T47D (cell line): ENCODE measurements at regions not wholly inside any gene's neighbourhood (a gene's known extent, or its start where the extent isn't known, plus 50 kb on each side); places are given as distances from the start of the nearest gene placed in this dataset.

Experiments used
- DNase-seq, 2 experiments: peaks; one replicate each; pipeline versions ENCODE4 v3.0.0 to v3.0.0-alpha.2; 2011 to 2012; ENCODE audit warnings: low read depth in 1 of 2, low spot score in 1 of 2
- JUND ChIP-seq: IDR thresholded peaks from 2 replicates; pipeline ENCODE4 v1.6.1; 2012; ENCODE audit warnings: low read depth
- in situ Hi-C: cut with HindIII; loops from 2 replicates; pipeline ENCODE4 v1.10.0; 2016; ENCODE audit warnings: low sequenced_read_pairs, low pct_unique_long_range_greater_than_20kb

DNA sequence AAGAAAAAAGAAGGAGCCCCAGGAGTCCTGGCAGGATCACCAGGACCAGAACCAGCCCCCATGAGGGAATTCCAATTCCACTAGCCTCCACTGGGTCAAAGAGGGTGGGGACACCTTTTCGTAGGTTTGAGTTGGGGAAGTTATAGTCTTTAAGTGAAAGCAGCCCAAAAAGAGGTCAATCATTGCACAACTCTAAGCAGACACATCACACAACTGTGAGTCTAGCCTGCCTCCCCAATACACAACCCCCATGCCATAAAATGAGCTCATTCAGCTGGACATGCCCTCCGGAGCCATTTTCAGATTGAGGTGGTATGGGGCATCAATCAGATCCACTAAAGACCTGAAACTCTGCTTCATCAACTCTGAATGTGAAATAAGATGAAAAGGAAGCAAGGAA is 179.9 kb downstream of the NPHP4 start:
- in situ Hi-C loops = no loop called here
- no peak for DNase-seq
- no peak for TF ChIP-seq JUND

DNA sequence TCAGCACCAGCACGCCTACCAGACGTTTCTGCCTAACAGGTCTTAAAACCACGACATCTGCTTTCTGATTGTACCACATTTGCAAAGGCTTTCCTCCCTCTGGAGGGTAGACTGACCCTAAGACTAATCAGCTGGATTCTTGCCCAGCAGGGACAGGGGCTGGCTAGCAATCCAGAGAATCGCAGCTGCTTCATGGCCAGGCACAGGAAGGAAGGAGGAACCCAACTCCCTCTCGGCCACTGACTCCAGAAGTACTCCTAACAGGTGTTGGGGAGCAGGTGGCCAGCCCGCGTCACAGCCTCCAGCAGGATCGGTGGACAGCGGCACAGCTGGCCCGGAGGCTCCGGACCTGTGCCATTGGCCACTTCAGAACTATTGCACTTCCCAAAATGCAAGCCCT is 180.8 kb downstream of the NPHP4 start:
- no peak for TF ChIP-seq JUND
- in situ Hi-C loops = no loop called here
- DNase-seq = no peak

DNA sequence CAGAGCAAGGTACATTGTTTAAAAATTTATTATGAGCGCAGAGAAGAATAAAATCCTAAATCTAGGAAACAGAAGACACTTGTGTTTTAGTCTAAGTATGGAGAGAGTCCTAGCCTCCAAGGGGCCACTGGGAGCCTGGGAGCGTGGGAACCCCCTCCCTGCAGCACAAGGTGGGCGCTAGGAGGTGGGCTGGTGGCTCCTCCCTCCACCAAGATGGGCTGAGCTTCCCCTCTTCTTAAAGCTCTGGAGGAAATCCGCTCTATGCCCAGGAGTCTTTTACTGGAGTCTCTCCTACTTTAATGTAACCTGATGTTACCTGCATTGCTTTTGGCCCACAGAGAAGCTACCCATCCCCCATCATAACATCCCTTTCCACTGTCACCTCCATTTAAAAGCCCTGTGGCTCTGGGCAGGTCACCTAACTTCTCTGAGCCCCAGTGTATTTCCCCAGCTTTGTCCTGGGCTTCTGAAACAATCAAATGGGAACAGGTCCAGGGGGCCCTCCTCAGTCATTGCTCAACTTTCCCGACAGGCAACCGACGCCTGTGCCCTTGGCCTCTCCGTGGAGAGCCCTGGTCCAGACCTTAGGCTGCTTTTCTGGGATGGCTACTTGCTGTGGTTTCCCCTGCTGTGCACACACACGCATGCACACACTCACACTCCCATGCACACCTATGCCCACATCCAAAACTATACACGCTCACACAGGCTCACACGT is 181.5 kb downstream of the NPHP4 start:
- no peak for TF ChIP-seq JUND
- in situ Hi-C loops = no loop called here
- DNase-seq = no peak

DNA sequence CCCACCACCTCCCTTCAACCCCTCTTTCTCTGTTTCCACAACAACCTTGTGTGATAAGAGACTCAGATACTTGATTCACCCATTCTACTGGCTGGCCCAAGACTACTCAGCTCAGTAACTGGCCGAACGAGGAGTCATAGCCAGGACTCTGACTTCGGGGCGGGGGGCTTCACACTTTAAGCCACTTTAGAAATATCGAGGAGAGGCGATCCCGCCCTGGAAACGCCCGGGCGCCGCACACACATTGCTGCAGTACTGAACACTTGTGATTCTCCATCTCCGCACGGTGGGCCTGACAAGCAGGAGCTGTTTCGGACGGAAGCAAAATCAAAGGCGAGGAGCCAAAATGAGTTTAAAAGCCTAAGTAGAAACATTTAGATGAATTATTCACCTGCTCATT is 182.1 kb downstream of the NPHP4 start:
- TF ChIP-seq JUND = no peak
- in situ Hi-C loops = no loop called here
- DNase-seq = no peak

DNA sequence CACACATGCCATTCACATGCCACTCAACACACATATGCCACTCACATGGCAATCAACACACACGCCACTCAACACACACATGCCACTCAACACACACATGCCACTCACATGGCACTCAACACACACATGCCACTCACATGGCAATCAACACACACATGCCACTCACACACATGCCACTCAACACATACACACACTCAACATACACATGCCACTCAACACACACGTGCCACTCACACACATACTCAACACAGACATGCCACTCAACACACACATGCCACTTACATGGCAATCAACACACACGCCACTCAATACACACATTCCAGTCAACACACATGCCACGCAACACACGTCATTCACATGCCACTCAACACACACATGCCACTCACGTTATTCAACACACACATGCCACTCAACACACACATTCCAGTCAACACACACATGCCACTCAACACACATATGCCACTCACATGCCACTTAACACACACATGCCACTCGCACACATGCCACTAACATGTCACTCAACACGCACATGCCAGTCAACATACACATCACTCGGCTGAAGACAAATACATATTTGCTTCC is 182.9 kb downstream of the NPHP4 start:
- in situ Hi-C loops = no loop called here
- DNase-seq = no peak
- no peak for TF ChIP-seq JUND

DNA sequence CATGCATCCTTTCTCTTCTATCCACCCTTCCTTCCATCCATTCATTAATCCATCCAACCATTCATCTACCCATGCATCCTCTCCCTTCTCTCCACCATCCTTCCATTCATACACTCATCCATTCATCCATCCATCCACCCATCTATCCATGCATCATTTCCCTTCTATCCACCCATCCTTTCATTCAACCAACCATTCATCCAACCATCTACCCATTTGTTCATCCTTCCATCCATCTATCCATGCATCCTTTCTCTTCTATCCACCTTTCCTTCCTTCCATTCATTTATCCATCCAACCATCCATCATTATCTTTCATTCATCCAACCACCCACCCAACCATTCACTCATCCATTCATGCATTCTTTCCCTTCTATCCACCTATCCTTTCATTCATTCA is 188.4 kb downstream of the NPHP4 start:
- DNase-seq = no peak
- no peak for TF ChIP-seq JUND
- in situ Hi-C loops = no loop called here

DNA sequence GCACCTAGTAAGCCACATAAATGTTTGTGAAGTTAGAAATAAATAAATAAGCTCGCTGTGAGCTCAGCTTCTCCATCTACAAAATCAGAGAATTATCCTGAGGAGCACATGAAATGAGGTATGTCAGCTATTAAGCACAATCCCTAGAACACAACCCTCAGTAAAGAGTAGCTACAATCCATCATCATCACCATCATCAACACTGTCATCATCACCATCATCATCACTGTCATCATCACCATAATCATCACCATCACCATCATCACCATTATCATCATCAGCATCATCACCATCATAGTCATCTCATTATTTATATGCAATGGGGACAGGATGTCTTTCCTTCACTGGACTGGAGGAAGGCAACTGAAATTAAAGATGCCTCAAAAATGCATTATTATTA is 189.6 kb downstream of the NPHP4 start:
- no peak for TF ChIP-seq JUND
- no peak for DNase-seq
- in situ Hi-C loops = no loop called here

DNA sequence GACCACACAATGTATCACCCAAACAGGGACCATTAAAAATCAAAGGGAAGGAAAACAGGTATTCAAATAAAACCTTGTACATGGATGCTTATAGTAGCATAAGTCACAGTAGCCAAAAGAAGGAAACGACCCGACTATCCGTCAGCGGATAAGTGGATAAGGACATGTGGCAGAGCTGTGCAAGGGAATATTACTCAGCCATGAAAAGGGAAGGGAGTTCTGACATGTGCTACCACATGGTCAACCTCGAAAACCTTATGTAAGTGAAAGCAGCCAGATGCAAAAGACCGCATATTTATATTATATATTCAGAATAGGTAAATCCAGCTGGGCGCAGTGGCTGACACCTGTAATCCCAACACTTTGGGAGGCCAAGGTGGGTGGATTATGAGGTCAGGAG is 193.3 kb downstream of the NPHP4 start:
- no peak for DNase-seq
- in situ Hi-C loops = no loop called here
- no peak for TF ChIP-seq JUND

DNA sequence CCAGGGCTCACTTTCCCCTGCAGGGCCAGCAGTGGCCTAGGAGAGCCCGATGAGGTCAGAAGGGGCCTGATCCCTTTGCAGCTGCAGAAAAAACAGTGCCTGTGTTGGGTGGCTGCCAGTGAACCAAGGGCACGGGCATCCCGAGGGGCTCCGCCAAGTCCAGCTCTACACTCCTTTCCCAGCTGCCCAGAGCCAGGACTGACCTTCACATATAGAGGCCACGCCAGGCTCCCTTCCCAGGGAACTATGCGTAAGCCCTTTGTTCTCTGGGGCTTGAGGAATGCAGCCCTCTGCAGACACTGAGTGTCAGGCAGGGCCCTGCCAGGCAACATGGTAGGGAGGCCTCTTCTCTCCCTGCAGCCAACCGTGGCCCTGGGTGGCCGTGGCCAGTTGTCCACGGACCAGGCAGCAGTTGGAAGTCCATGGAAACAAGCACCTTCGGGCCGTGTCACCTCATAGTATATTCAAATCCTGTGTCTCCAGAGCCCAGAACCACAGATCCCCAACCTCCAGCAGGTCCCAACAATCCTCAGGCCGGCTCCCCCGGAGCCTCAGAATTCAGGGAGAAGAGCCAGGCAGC is 194.0 kb downstream of the NPHP4 start:
- TF ChIP-seq JUND = no peak
- in situ Hi-C loops = no loop called here
- no peak for DNase-seq

DNA sequence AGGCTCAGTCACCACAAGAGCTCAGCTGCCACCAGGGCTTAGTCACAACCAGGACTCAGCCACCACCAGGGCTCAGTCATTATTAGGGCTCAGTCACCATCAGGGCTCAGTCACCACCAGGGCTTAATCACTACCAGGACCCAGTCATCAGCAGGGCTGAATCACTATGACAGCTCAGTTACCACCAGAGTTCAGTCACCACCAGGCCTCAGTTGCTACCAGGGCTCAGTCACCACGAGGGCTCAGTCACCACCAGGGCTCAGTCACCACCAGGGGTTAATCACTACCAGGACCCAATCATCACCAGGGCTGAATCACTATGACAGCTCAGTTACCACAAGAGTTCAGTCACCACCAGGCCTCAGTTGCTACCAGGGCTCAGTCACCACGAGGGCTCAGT is 196.2 kb downstream of the NPHP4 start:
- in situ Hi-C loops = no loop called here

DNA sequence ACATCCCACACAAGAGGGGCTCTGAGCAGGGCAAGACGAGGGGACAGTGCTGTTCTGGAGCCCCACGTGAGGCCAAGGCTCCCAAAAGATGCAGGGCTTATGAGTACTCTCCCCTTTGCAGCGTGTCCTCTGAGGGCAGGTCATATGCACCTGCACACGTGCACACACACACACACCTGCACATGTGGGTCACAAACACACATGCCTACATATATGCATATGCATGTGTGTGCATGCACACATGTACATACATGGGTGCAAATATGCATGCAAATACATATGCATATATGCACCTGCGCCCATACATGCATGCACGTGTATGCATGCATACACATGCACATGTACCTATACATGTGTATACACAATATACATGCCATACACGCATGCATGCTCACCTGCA is 197.9 kb downstream of the NPHP4 start:
- in situ Hi-C loops = no loop called here
- TF ChIP-seq JUND = no peak
- no peak for DNase-seq

More for the DNA sequence above, 196.2 kb downstream of the NPHP4 start:
- TF ChIP-seq JUND = no peak
- DNase-seq = no peak

DNA sequence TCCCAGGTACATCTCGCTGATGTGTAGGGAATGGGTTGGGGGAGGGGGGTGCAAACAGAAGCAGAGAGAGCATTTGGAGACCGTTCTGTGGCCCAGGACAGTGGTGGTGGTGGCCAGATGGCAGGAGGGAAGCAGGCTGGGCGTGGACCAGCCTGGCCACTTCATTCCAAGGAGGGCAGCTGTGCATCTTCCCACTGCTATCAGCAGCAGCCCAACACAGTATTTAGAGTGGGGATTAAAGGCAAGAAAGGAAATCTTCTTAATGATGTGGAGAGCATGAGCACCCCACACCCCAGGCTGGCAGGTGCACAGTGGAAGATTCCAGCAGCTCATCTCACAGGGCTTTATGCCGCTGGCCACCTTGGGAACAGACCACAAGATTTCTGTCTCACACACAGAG is 198.7 kb downstream of the NPHP4 start:
- no peak for DNase-seq
- in situ Hi-C loops = no loop called here
- TF ChIP-seq JUND = no peak

DNA sequence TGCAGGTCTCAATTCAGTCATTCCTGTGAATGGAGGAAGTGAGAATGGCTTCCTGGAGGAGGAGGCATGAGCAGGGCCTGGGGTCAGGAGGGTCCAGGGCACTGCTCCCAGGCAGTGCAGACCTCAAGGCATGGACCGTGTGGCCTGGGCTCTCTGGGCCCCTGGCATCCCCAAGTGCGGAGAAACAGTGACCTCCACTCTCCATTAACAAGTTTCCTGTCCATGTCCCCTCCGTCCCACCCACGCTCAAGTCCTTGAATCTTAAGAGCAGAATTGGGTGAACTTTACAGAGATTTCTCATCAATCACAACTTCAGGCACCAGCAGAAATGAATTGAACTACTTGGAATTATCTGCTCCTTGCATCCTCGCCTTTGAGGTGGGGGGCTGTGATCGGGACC is 211.1 kb downstream of the NPHP4 start:
- TF ChIP-seq JUND = no peak
- in situ Hi-C loops = no loop called here
- DNase-seq = no peak
